ENCODE measurements at regions not wholly inside any gene's neighbourhood (a gene's known extent, or its start where the extent isn't known, plus 50 kb on each side); places are given as distances from the start of the nearest gene placed in this dataset.

- 9% methylated on average over 3 of the region's 3 CpGs for WGBS (ENCODE audit: low lambda C conversion rate)
- POLR2A ChIA-PET = no interaction called here
- CTCF ChIA-PET = no interaction called here
Measured at GRCh38 chr4:12975511-12975910, 508.6 kb downstream of the RAB28 start.

GRCh38 chr4:12973522-12973921 is 510.6 kb downstream of the RAB28 start:
- ChIA-PET POLR2A (no interaction called here), CTCF (no interaction called here)
- Histone ChIP-seq H3K79me2 (ENCODE audit: insufficient read depth) (no peaks in the 10 kb centered on the region), H2AFZ (ENCODE audit: low read depth) (no peak overlapping the region), H3K27me3 (ENCODE audit: insufficient read depth) (no peaks in the 10 kb centered on the region), H3F3A (replicated peaks; ENCODE audit: insufficient read depth) (no peaks in the 10 kb centered on the region), H3K27ac (ENCODE audit: low read depth in 2 of 2, low read length in 1 of 2) (no peak overlapping the region), H3K4me2 (no peak overlapping the region), H3K4me1 (ENCODE audit: control insufficient read depth in 1 of 2, insufficient read depth in 2 of 2, low read depth in 1 of 2, low read length in 1 of 2) (no peaks in the 10 kb centered on the region), H4K20me1 (ENCODE audit: insufficient read depth) (no peaks in the 10 kb centered on the region), H3K9ac (no peak overlapping the region), H3K9me2 (no peaks in the 10 kb centered on the region), H3K36me3 (replicated peaks in 1 of 2; ENCODE audit: control insufficient read depth in 1 of 2, insufficient read depth in 2 of 2, low read length in 1 of 2) (no peaks in the 10 kb centered on the region), H3K9me3 (no peaks in the 10 kb centered on the region), H3K4me3 (ENCODE audit: low read depth in 2 of 2, low read length in 1 of 2) (no peak overlapping the region; a peak in 1 of 4 replicates)
- DNase-seq = no peak
- TF ChIP-seq FOSL2 (IDR thresholded peaks at IDR 0.05; ENCODE audit: borderline replicate concordance, low read depth) (no peak), TAF1 (IDR thresholded peaks at IDR 0.05; ENCODE audit: borderline replicate concordance, low read depth, low read length) (no peak), ELF1 (IDR thresholded peaks at IDR 0.05) (no peak), MXI1 (IDR thresholded peaks at IDR 0.05; ENCODE audit: low read depth, low read length) (no peak), RFX5 (IDR thresholded peaks at IDR 0.05; ENCODE audit: low read length) (no peak), YY1 (IDR thresholded peaks at IDR 0.05; ENCODE audit: low read depth) (no peak), RXRA (IDR thresholded peaks at IDR 0.05; ENCODE audit: borderline replicate concordance, low read depth) (no peak), IRF3 (IDR thresholded peaks at IDR 0.05; ENCODE audit: low read depth, low read length) (no peak), CHD2 (IDR thresholded peaks at IDR 0.05; ENCODE audit: low read length, partially characterized antibody) (no peak), EZH2phosphoT487 (IDR thresholded peaks at IDR 0.05; ENCODE audit: borderline replicate concordance, low read depth) (no peak), RCOR1 (IDR thresholded peaks at IDR 0.05; ENCODE audit: low read length) (no peak), TEAD4 (IDR thresholded peaks at IDR 0.05; ENCODE audit: borderline replicate concordance, insufficient read depth) (no peak), SMC3 (IDR thresholded peaks at IDR 0.05; ENCODE audit: low read depth, low read length) (no peak), GATA2 (CRISPR knock-in tag; IDR thresholded peaks at IDR 0.05) (no peak), ZBTB33 (IDR thresholded peaks at IDR 0.05; ENCODE audit: borderline replicate concordance, low read depth) (no peak)
- TF ChIP-seq, protein P1, sequence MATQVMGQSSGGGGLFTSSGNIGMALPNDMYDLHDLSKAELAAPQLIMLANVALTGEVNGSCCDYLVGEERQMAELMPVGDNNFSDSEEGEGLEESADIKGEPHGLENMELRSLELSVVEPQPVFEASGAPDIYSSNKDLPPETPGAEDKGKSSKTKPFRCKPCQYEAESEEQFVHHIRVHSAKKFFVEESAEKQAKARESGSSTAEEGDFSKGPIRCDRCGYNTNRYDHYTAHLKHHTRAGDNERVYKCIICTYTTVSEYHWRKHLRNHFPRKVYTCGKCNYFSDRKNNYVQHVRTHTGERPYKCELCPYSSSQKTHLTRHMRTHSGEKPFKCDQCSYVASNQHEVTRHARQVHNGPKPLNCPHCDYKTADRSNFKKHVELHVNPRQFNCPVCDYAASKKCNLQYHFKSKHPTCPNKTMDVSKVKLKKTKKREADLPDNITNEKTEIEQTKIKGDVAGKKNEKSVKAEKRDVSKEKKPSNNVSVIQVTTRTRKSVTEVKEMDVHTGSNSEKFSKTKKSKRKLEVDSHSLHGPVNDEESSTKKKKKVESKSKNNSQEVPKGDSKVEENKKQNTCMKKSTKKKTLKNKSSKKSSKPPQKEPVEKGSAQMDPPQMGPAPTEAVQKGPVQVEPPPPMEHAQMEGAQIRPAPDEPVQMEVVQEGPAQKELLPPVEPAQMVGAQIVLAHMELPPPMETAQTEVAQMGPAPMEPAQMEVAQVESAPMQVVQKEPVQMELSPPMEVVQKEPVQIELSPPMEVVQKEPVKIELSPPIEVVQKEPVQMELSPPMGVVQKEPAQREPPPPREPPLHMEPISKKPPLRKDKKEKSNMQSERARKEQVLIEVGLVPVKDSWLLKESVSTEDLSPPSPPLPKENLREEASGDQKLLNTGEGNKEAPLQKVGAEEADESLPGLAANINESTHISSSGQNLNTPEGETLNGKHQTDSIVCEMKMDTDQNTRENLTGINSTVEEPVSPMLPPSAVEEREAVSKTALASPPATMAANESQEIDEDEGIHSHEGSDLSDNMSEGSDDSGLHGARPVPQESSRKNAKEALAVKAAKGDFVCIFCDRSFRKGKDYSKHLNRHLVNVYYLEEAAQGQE (IDR thresholded peaks at IDR 0.05; ENCODE audit: low read depth, low read length) = no peak
- WGBS (ENCODE audit: low lambda C conversion rate) = 0% methylated on average over 1 of the region's 2 CpGs

More at GRCh38 chr4:12975511-12975910, 508.6 kb downstream of the RAB28 start:
- TF ChIP-seq GATA2 (CRISPR knock-in tag; IDR thresholded peaks at IDR 0.05) = no peak
- TF ChIP-seq JUND (IDR thresholded peaks at IDR 0.05) = no peak
- TF ChIP-seq GABPA (IDR thresholded peaks at IDR 0.05; ENCODE audit: low read depth) = no peak
- TF ChIP-seq USF2 (IDR thresholded peaks at IDR 0.05; ENCODE audit: borderline replicate concordance, low read depth, low read length) = no peak
- no peak for TF ChIP-seq RCOR1 (IDR thresholded peaks at IDR 0.05; ENCODE audit: low read length)
- Histone ChIP-seq H3K9me3 (no peaks in the 10 kb centered on the region), H3K27ac (ENCODE audit: low read depth in 2 of 2, low read length in 1 of 2) (no peak overlapping the region), H3K4me2 (no peak overlapping the region), H3F3A (replicated peaks; ENCODE audit: insufficient read depth) (no peaks in the 10 kb centered on the region), H3K9me2 (no peaks in the 10 kb centered on the region), H3K27me3 (ENCODE audit: insufficient read depth) (no peaks in the 10 kb centered on the region), H3K79me2 (ENCODE audit: insufficient read depth) (no peaks in the 10 kb centered on the region), H3K4me1 (ENCODE audit: control insufficient read depth in 1 of 2, insufficient read depth in 2 of 2, low read depth in 1 of 2, low read length in 1 of 2) (no peaks in the 10 kb centered on the region), H4K20me1 (ENCODE audit: insufficient read depth) (no peaks in the 10 kb centered on the region), H3K9ac (no peak overlapping the region), H3K4me3 (ENCODE audit: low read depth in 2 of 2, low read length in 1 of 2) (no peak overlapping the region), H2AFZ (ENCODE audit: low read depth) (no peak overlapping the region), H3K36me3 (replicated peaks in 1 of 2; ENCODE audit: control insufficient read depth in 1 of 2, insufficient read depth in 2 of 2, low read length in 1 of 2) (no peaks in the 10 kb centered on the region)
- DNase-seq = no peak
